Head of caudate nucleus (tissue), 42 donors: ENCODE measurements at regions not wholly inside any gene's neighbourhood (a gene's known extent, or its start where the extent isn't known, plus 50 kb on each side); places are given as distances from the start of the nearest gene placed in this dataset.
"Not testable (repeated sequence)": the region's sequence is repeated elsewhere in the genome, so short reads cannot be mapped to it uniquely, and the experiment has no call there.

Experiments
- DNase-seq, 42 donors: peaks; one replicate each; pipeline versions ENCODE4 v3.0.0 to v3.0.0-alpha.2; 2020 to 2021; ENCODE audit warnings: mixed read lengths in 7 of 42
- intact Hi-C: fragments of 100-400 bp; cut with DNase I; formaldehyde crosslinking; loops from one replicate; pipeline ENCODE4 v1.15.0; 2022

- DNase-seq = no peak
- intact Hi-C loops = no loop called here
Measured at GRCh38 chr2:212811921-212812320, 273.3 kb upstream of the ERBB4 start.

GRCh38 chr2:212811036-212811805 is 272.6 kb upstream of the ERBB4 start:
- intact Hi-C loops = no loop called here
- no peak for DNase-seq

GRCh38 chr2:212797484-212798205 is 259.0 kb upstream of the ERBB4 start:
- intact Hi-C loops = no loop called here
- no peak for DNase-seq

- DNase-seq = no peak
- intact Hi-C loops = no loop called here
Measured at GRCh38 chr2:212794471-212794870, 255.9 kb upstream of the ERBB4 start.

- no peak for DNase-seq
- intact Hi-C loops = no loop called here
Measured at GRCh38 chr2:212791569-212791968, 253.0 kb upstream of the ERBB4 start.

GRCh38 chr2:212786088-212786487 is 247.5 kb upstream of the ERBB4 start:
- DNase-seq, intact Hi-C loops: not testable (repeated sequence)

- peak in 1 of 42 donors; percentile 1 for DNase-seq
- intact Hi-C loops = loop anchor here (5.0 kb wide), 1 partner anchor 375 kb away; the partner anchor contains the start of gene IKZF2
Measured at GRCh38 chr2:212777020-212777491, 238.5 kb upstream of the ERBB4 start.

- intact Hi-C loops = no loop called here
Measured at GRCh38 chr2:212773808-212774339, 235.3 kb upstream of the ERBB4 start.

GRCh38 chr2:212770240-212770639 is 231.6 kb upstream of the ERBB4 start:
- no peak for DNase-seq
- intact Hi-C loops = no loop called here

More at GRCh38 chr2:212773808-212774339, 235.3 kb upstream of the ERBB4 start:
- DNase-seq = no peak

- intact Hi-C loops = no loop called here
- DNase-seq = no peak
Measured at GRCh38 chr2:212766921-212767320, 228.3 kb upstream of the ERBB4 start.

GRCh38 chr2:212752730-212753351 is 214.2 kb upstream of the ERBB4 start:
- DNase-seq = no peak
- intact Hi-C loops = no loop called here

GRCh38 chr2:212745359-212745758 is 206.8 kb upstream of the ERBB4 start:
- no peak for DNase-seq
- intact Hi-C loops = no loop called here

- intact Hi-C loops = no loop called here
- DNase-seq = no peak
Measured at GRCh38 chr2:212737392-212738172, 199.0 kb upstream of the ERBB4 start.

GRCh38 chr2:212736385-212736726 is 197.8 kb upstream of the ERBB4 start:
- no peak for DNase-seq
- intact Hi-C loops = no loop called here

- DNase-seq = peak in 1 of 42 donors; percentile 32
- intact Hi-C loops = no loop called here
Measured at GRCh38 chr2:212733273-212733672, 194.7 kb upstream of the ERBB4 start.

- no peak for DNase-seq
- intact Hi-C loops = no loop called here
Measured at GRCh38 chr2:212732860-212733259, 194.3 kb upstream of the ERBB4 start.

GRCh38 chr2:212730994-212731393 is 192.4 kb upstream of the ERBB4 start:
- no peak for DNase-seq
- intact Hi-C loops = no loop called here

- intact Hi-C loops = no loop called here
- DNase-seq = no peak
Measured at GRCh38 chr2:212728717-212729116, 190.1 kb upstream of the ERBB4 start.

- intact Hi-C loops = no loop called here
Measured at GRCh38 chr2:212727751-212728150, 189.1 kb upstream of the ERBB4 start.

More at GRCh38 chr2:212727751-212728150, 189.1 kb upstream of the ERBB4 start:
- no peak for DNase-seq
